A549 (cell line): ENCODE measurements at regions not wholly inside any gene's neighbourhood (a gene's known extent, or its start where the extent isn't known, plus 50 kb on each side); places are given as distances from the start of the nearest gene placed in this dataset.

Source experiments
- BCL3 ChIP-seq: fragments of >200 bp; sonication (Bioruptor Twin); formaldehyde crosslinking; IDR thresholded peaks from 3 replicates; pipeline ENCODE4 v1.6.1; 2016
- CTCF ChIP-seq: fragments of >200 bp; sonication (Bioruptor Twin); formaldehyde crosslinking; IDR thresholded peaks from 3 replicates; pipeline ENCODE4 v1.5.1; 2016
- EHF ChIP-seq: fragments of 250-450 bp; sonication (Bioruptor Pico); IDR thresholded peaks from 2 replicates; pipeline ENCODE4 v1.5.0; 2020; ENCODE audit warnings: mild to moderate bottlenecking
- KDM1A ChIP-seq: fragments of 200-600 bp; sonication (generic); IDR thresholded peaks from 2 replicates; pipeline ENCODE4 v1.6.1; 2016; ENCODE audit warnings: low read depth, mild to moderate bottlenecking
- MAX ChIP-seq: IDR thresholded peaks from 2 replicates; pipeline ENCODE4 v1.6.1; 2012
- NFE2L2 ChIP-seq: fragments of 150-350 bp; conservative IDR thresholded peaks from 2 replicates; pipeline ENCODE4 v1.6.1; 2014; ENCODE audit warnings: low read length
- NPAS2 ChIP-seq: fragments of 250-450 bp; sonication (Bioruptor Pico); IDR thresholded peaks from 2 replicates; pipeline ENCODE4 v1.8.0; 2022; ENCODE audit warnings: mild to moderate bottlenecking, moderate library complexity, borderline replicate concordance
- POLR2A ChIP-seq: IDR thresholded peaks from 2 replicates; pipeline ENCODE4 v1.6.1; 2012; ENCODE audit warnings: mild to moderate bottlenecking, low read length
- RAD21 ChIP-seq, 2 experiments: fragments of >200 bp in 1 of 2; sonication (Bioruptor Twin) in 1 of 2; formaldehyde crosslinking in 1 of 2; IDR thresholded peaks in 1 of 2; conservative IDR thresholded peaks in 1 of 2; 2 replicates in 1 of 2; 3 replicates in 1 of 2; pipeline ENCODE4 v1.6.1; 2012 to 2018; ENCODE audit warnings: inconsistent platforms in 1 of 2
- RFX5 ChIP-seq: fragments of 450-650 bp; IDR thresholded peaks from 2 replicates; pipeline ENCODE4 v1.7.1; 2014; ENCODE audit warnings: antibody characterized with exemption, mild to moderate bottlenecking, moderate library complexity
- SMC3 ChIP-seq: fragments of >200 bp; sonication (Bioruptor Twin); formaldehyde crosslinking; IDR thresholded peaks from 3 replicates; pipeline ENCODE4 v1.6.1; 2018; ENCODE audit warnings: inconsistent platforms
- USF2 ChIP-seq: fragments of 450-650 bp; IDR thresholded peaks from 2 replicates; pipeline ENCODE4 v1.6.1; 2014; ENCODE audit warnings: antibody characterized with exemption

GRCh38 chr15:96997538-96997937 lies 667.0 kb downstream of the NR2F2 start:
- TF ChIP-seq RFX5 (no peak), SMC3 (no peak), KDM1A (no peak), CTCF (no peak), NFE2L2 (no peak), RAD21 (conservative IDR thresholded peaks at IDR 0.05 in 1 of 2, IDR thresholded peaks at IDR 0.05 in 1 of 2) (no peak), NPAS2 (CRISPR knock-in tag) (no peak), POLR2A (no peak), EHF (CRISPR knock-in tag) (no peak), MAX (no peak), USF2 (no peak), BCL3 (no peak)
